ENCODE measurements at regions not wholly inside any gene's neighbourhood (a gene's known extent, or its start where the extent isn't known, plus 50 kb on each side); places are given as distances from the start of the nearest gene placed in this dataset.

DNA sequence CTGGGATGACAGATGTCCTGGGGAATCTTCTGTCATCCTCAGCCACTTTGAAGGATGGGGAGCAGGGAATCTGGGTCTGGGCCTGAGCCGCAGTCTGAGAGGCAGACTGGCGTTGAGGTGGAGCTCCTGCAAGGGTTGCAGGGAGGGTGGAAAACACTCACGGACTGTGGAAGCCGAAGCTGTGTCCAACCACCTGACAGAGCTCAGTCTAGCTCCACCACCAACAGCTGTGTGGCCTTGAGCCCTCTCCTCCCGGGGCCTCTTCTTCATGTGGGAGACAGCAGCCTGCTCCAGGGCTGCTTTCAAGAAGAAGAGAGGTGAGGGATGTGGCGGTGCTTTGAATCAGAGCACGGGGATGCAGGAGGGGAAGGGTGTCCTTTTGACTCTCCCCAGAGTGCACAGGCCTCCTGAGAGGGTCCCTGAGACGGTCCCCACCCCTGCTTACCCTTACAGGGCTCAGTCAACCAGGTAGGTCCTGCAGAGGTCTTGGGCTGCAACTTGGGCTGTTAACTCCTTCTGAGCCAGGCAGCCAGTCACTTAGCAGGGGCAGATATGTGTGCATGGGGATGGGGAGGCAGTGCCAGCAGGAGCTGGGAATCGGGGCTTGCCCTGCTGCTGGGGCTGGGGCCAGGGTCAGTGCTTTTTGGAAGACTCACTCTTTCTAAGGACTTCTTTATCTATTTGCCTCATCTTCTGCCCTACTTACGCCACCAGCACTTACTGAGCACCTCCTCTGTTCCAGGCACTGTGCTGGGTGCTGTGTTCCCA lies 216.3 kb downstream of the PTPRU start:
- no peak for DNase-seq

DNA sequence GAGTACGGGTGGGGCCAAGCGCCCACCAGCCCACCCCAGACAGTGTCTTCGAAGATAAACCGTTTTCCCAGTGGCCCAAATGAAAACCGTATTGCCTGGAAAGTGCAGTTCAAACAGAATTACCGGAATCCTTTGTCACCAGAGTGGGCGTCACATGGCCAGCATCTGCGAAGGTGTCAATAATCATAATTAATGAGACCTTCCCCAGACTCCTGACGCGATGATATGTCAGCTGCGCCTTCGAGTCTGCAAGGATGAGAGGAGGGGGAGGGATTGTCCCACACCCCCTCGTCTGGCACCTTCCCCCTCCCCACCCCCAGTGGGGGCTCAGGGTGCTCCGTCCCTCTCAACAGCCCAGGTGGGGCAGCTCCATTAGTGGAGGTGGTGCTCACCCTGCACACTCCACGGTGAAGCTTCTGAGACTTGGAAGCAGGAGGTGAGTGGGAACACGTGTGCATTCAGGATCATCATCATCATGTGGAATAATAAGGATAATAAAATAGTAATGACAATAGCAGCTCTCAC lies 215.1 kb downstream of the PTPRU start:
- DNase-seq = no peak

DNA sequence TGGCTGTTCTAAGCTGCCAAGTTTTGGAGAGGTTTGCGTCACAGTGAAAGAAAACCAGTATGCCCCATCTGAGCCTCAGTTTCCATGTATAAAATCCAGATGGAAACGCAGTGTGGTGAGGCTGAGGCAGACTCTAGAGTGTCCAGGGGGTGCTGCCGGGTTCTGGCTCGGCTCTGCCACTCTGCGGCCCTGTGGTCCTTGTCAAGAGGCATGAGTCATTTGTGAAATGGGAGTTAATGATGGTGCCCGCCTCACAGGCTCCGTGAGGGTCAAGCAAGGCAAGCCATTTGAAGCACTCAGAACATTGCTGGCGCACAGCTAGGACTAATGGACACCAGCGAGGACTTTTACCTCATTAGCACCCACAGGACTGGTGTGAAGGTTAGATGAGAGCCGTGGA lies 214.3 kb downstream of the PTPRU start:
- no peak for DNase-seq

DNA sequence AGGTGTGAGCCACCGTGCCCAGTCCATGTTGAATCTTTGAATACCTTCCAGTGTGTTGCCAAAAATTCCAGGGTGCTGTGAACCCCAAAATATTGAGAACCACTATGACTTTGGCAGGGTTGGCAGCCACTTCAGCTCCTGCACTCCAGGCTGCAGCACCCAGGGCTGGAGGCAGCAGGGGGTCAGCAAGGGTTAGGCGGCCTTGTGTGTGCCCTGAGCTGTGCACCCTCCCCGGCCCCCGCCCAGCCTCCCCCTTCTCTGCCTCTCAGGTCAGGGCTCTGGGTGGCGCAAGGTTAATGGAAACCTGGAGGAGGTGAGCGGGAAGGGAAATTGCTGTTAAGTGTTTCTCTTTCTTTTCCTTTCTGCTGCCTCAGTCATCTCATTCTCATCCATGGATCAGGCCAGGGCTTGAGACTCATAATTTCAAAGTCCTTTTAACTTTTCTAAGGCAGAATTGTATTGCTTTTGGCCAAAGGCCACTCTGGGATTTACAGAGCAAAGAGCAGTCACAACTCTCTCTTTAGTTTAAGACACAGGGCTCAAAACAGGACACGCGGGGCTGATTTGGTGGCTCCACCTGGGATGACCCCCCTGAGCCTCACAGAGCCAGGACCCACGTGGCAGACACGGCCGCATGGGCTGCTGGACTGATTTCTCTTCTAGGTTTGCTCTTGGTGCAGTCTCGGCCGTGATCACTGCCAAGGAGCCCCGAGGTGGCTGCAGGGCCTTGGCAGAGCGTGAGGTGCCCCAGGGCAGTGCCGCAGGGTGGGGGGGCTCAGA lies 212.3 kb downstream of the PTPRU start:
- no peak for DNase-seq

DNA sequence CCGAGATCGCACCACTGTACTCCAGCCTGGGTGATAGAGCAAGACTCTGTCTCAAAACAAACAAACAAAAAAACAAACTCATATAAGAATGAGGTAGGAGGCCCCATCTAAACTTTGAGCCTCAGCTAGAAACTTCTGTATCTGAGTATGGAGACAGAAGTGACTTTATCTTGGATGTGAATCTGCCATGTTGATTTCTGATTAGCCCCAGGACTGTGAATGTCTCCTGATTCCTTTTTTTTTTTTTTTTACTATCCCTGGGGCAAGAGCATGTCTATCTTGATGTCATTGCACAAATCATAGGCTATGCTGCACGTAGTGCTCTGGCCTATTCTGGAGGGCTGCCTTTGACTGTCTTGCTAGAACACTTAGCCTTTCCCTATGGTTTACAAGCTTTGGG lies 211.0 kb downstream of the PTPRU start:
- DNase-seq = no peak

DNA sequence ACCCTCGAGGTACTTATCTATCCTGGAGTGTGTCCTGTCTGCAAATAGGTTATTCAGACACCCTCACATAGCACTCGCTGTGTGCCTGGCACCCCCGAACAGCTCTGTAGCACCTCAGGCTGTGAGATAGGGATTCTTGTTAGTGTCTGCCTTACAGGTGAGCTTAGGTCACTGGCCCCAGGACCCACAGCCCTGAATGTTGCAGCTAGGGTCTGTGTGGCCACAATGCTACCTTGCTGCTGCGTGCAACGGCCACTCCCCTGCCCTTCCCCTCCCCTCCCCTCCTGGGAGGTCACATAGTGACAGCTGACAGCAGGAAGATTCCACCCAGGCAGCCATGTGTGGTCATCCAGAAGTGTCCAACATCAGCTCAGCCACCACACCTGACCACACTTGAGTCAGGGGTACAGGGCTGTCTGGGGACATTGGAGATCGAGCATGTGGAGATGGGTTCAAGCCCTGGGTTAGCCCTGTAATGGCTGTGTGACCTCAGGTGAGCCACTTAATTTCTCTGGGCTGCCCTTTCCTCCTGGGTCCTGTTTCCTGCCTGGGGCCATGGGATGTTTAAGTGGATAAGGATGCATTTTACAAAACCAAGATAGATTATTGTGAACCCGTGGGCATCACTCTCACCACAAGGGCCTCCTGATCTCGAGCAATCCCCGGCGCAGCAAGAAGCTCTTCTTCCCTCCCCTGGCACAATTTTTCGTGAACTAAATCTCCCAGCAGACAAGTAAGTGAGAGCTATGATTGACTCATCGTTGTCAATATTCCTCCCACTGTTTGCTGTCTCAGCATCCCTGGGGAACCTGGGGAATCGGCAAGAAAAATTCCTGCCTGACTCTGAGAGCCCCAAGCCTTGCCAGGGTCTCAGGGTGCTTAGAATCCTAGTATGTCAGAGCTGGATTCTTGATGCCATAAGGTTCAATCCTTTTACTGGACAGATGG lies 208.7 kb downstream of the PTPRU start:
- no peak for DNase-seq

DNA sequence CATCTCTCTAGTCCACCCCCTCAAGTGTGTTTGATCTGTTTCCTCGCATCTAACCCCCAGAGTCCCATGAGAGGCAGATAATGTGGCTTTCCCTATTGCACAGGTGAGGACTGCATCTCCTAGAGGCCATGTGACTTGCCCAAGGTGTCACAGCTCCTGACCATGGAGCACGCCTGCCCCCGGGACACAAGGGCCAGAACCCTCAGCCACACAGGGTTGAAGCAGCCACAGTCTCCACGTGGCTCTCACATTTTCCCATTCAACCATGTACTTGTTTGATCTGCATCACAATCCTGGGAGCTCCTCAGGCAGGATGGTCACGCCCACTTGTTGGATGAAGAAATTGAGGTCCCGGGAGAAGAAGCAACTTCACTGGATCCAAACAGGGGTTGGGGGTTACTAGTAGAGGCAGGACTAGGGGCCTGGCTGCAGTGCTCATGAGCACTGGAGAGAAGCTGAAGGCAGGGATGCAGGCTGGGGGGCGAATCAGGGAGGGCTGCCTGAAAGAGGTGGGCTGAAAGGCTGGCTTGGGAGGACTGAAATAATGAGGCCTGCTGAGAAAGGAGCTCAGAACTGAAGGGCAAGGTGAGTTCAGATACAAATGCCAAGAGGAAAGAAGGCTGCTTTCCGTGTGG lies 207.9 kb downstream of the PTPRU start:
- no peak for DNase-seq

DNA sequence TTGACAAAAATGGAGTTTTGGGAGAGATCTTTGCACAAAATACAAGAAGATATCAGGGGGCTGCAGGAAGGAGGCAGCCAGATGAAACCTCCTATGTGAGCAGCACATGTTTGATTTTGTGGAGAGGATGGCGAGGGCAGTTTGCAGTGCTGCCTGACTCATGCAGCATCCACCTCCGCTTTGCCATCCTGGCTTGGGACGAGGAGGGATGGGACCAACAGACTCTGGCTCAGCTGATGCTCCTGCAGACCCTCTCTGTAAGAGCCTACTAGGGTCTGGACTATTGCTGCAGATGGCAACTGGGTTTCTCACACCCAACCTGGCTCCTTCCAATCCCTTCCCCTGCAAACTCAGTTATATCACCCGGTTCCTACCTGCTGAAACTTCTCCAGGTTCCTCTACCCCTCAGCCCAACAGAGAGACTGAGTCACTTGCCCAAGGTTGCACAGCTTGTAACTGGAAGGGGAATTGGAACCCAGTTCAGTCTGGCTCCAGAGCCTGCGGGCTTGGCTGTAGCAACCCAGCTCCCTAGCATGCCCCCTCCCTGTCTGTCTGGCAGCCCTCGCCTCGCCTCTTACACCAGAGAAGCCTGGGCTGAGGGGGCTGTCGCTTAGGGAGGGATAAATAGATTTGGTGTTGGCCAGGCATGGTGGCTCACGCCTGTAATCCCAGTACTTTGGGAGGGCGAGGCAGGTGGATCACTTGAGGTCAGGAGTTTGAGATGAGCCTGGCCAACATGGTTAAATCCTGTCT lies 205.8 kb downstream of the PTPRU start:
- no peak for DNase-seq

DNA sequence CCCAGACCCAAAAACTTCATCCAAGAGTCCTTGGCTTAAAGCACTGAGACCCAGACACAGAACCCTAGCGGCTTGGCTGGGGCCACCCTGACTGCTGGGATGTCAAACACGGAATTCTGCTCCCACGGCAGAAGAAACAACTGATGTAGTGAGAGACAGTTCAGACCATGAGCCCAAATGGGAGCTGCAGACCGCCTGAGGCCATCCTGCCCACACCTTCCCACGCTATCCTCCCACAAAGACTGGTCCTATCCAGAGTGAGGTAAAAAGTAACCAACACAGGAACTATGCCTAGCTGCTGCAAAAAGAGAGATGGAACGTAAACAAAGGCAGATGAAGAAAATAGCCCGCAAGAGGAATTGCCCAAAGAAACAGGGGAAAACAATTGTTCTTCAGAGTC lies 203.3 kb downstream of the PTPRU start:
- no peak for DNase-seq

DNA sequence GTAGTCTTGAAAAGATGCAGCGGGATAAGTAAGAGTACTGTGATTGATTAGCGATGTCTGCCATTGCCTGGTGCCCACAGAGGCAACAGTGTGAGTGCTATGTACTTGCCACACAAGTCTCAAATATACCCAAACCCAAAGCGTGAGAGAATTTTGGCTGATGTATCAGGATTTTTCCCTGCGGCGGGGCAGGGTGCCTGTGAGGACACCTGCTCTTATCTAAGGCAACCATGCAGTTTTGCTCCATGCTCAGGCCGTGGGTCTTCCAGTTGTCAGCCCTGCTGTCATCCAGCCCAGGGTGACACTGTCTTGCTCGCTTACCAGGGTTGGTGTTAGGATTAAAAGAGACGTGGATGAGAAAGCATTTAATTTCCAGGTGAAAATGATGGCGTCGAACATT lies 202.7 kb downstream of the PTPRU start:
- DNase-seq = no peak

DNA sequence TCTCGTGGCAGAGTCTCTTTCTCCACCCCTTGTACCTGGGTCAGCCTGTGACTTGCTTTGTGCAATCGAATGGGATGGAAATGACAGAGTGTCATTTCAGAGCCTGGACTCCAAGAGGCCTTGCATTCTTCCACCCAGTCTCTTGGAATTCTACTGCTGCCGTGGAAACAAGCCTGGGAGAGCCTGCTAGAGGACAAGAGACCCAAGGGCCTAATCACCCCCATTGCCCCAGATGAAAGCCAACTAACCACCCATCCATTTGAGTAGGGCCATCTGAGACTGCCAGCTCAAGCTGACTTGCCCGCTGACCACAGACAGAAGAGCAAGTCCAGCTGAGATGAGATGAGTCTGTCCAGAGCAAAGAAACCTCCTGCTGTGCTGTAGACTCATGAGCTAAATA lies 201.6 kb downstream of the PTPRU start:
- no peak for DNase-seq

DNA sequence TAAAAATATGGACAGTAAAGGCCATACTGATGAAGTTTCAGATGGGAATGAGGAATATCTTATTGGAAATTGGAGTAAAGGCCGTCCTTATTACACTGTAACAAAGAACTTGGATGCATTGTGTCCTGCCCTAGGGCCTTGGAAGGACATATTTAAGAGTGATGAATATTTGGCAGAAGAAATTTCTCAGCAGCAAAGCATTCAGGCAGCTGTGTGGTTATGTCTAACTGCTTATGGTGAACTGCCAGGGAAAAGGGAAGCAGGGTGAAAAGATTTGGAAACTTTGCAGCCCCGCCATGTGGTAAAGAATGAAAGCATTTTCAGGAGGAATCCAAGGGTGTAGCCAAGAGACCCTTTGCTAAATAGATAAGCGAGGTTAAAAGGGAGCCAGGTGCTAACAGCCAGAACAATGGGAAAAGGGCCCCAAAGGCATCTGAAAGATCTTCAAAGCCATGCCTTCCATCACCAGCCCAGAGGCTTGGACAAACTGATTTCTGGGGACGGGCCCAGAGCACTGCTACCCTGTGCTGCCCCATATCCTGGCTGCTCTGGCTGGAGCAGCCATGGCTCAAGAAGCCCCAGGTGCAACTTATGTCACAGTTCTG lies 200.0 kb downstream of the PTPRU start:
- DNase-seq = no peak

DNA sequence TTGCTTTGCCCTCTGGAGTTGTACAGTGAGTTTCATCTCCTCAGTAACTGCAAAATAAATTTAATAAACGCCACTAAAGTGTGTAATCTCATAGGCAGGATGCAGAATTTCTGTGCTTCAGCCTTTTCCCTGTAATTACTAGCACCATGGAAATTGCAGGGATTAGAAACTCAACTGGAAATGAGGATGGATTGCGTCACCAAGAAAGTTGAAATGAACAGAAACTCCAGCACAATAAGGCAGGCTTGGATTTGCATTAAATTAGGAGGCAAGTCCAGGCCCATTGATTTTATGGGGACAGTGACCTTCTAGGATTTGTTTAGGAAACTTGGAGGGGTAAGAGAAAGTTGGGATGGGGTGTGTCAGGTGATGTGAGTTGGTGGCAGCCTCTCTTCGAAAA lies 197.5 kb downstream of the PTPRU start:
- no peak for DNase-seq

DNA sequence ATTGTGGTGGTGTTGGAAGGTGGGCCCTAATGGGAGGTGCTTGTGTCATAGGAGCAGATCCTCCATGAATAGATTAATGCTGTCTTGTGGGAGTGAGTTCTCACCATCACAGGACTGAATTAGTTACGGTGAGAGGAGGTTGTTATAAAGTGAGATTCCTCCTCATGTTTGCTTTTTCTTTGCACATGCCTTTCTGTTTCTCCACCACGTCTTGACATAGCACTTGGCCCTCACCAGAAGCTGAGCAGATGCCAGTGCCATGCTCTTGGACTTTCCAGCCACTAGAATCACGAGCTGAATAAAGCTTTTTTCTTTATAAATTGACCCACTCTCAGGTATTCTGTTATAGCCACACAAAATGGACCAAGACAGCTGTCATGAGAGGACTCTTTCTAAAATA lies 194.8 kb downstream of the PTPRU start:
- DNase-seq = no peak

DNA sequence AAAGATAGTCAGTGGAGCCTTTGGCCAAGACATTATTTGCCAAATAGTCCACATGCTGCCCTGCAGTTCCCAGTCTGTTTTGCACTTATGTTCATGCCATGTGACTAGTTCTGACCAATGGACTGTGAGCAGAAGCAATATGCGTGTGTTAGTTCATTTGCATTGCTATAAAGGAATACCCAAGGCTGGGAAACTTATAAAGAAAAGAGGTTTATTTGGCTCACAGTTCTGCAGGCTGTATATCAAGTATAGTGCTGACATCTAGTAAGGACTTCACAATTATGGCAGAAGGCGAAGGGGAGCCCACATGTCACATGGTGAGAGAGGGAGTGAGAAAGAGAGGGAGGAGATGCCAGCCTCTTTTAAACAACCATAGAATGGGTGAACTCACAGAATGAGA lies 193.3 kb downstream of the PTPRU start:
- DNase-seq = no peak

DNA sequence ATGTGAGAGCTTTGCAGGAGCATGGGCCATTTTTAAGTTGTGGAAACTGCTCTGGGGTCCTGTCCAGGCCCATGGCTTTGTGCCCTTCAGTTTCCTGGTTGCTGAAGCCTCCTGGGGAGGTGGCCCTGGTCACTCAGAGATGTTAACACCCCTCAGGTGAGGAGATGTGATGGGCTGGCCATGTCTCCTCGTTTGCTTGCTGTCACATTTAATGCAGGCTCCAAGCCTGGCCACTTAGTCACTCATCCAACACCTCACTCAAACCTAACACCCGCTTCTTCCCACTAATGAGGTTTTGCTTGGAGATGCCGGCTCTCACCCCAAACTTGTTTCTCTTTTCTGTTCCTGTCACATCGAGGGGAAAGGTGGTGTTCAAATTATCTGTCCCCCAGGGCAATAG lies 192.7 kb downstream of the PTPRU start:
- no peak for DNase-seq

DNA sequence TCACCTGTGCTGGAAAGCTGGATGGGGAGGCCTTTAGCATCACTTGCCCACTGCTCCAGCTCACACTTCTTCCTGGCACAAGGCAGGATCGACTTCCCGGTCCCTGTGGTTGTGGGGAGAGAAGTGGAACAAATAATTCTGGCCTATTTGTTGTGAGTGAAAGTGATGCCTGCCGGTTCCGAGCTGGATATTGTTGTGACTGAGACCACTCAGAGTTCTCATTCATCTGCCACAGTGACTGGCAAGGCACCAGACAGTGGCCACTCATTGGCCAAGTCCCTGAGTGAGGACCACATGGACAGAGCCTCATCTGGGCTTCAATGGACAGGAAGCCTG lies 191.9 kb downstream of the PTPRU start:
- DNase-seq = no peak

DNA sequence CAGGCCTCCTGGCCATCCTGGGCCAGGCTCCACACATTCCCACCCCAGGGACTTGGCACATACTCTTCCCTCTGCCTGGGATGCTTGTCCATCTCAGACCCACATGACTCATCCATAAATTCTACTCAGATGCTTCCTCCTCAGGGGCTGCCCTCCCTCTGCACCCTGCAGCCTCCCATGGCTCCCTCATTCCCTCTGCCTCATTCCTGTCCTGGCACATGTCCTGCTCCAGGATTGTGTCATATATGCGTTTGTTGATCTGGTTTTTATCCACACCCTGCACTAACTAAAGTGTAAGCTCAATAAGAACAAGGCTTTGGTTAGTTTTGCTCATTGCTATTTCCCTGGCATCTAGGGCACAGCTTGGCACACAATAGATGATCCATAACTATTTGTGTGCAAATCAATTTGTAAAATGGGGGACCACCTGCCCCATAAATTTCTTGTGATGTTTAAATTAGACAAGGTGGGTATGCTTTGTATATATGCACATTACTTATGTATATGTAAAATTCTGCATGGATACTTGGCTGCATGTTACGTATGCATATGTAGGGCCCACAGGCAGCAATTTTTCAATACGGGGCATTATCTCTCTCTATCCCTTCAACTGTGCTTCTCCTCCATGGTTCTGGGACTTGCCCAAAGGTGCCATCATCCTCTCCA lies 191.4 kb downstream of the PTPRU start:
- no peak for DNase-seq

DNA sequence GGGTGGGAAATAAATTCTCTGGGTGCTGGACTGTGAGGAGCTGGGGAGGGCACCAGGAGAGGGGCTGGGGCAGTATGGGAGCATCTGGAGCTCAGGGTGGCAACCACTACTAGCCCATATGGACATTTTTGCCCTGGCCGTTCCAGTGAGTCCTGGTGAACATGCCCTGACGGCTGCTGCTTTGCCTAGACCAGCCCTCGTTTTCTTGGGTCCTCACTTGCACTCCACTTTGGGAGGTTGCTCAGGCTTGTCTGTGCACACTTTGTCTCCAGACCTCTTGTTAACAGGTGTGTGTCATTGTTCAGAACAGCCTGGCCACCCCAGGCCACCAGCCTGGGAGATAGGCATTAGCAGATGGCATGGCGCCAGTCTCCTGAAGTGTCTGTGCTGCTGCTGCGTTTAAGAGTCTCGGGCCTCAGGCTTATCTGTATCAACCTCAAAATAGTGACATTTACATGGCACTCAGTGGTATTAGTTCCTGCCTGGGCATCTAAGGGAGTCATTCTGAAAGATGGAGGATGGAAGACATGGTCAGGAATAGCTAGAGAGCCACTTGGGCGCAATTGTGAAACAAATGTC lies 190.5 kb downstream of the PTPRU start:
- DNase-seq = no peak

DNA sequence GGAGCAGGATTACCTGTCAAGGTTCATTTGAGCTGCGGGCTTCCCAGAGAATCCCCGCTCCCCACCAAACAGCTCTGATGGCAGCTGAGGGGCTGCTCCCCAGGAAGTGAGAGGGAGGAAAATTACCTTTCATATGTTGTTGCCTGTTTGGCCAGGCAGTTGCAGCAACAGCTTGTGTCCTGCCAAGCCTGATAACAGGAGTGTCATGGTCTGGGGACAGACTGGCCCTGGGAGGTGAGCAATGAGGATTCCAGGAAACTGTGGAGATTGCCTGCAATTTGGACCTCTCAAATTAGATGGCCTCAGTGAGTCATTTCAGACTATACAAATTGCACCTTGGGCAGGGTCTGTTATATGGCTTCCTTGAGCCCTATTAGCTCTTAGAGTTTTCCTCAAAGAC lies 189.3 kb downstream of the PTPRU start:
- no peak for DNase-seq

Measured in right lung (tissue), 2 donors.